SJCRH30 (cell line): ENCODE measurements at regions not wholly inside any gene's neighbourhood (a gene's known extent, or its start where the extent isn't known, plus 50 kb on each side); places are given as distances from the start of the nearest gene placed in this dataset.

Experiments
- DNase-seq, 2 experiments: peaks; one replicate each; pipeline ENCODE4 v3.0.0-alpha.2; 2015 to 2020
- H3K27ac ChIP-seq: fragments of 250-450 bp; sonication (Bioruptor Pico); 2 replicates; pipeline ENCODE4 v1.5.1; 2020; ENCODE audit warnings: mild to moderate bottlenecking, moderate library complexity
- H3K27me3 ChIP-seq: fragments of 250-450 bp; sonication (Bioruptor Pico); 2 replicates; pipeline ENCODE4 v1.5.1; 2020; ENCODE audit warnings: mild to moderate bottlenecking, moderate library complexity
- H3K36me3 ChIP-seq: fragments of 250-450 bp; sonication (Bioruptor Pico); 2 replicates; pipeline ENCODE4 v1.5.1; 2020; ENCODE audit warnings: mild to moderate bottlenecking, moderate library complexity
- H3K4me1 ChIP-seq: fragments of 250-450 bp; sonication (Bioruptor Pico); 2 replicates; pipeline ENCODE4 v1.5.1; 2020; ENCODE audit warnings: mild to moderate bottlenecking, moderate library complexity
- H3K4me3 ChIP-seq: fragments of 250-450 bp; sonication (Bioruptor Pico); 2 replicates; pipeline ENCODE4 v1.5.1; 2020; ENCODE audit warnings: mild to moderate bottlenecking, moderate library complexity
- H3K9me3 ChIP-seq: fragments of 250-450 bp; sonication (Bioruptor Pico); replicated peaks from 2 replicates; pipeline ENCODE4 v1.5.1; 2020; ENCODE audit warnings: mild to moderate bottlenecking, moderate library complexity

DNA sequence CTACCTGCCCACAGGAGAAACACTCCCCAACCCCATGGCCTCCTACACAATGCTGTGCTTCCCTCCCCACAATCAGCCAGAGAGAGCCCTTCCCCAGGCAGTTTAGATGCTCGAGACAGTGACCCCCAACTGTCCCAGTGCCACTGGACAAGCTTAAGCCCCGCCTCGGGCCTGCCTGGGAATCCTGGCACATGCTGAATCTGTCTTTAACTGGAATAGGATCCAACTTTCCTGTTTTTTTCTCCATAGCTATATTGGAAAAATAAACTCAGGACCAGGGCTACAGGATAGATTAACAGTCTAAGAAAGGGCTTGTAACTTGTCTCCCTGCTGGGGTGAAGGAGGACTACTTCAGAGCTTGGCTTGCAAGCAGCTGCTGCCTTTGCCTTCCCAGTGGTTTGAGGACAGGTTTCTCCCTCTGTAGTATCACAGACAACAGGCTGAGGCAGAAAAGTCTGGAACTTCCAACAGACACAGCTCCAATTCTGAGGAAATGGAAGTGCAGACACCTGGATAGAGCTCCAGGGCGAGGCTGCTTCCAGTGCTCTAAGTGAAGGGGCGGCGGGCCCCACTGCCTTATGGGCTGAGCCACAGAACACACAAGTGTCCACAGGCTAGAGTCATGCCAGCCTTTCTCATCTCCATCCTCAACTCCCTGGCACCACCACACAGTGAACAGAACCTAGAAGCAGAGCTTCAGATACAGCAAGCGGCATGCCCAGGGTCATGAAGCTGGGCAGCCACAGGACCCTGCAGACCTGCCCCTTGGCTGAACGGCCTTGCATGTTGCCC is 228.3 kb downstream of the TUBA3C start:
- Histone ChIP-seq H3K27ac (no peak overlapping the region), H3K36me3 (no peaks in the 10 kb centered on the region), H3K27me3 (no peaks in the 10 kb centered on the region), H3K4me1 (no peaks in the 10 kb centered on the region), H3K9me3 (no peaks in the 10 kb centered on the region), H3K4me3 (no peak overlapping the region)
- no peak for DNase-seq

DNA sequence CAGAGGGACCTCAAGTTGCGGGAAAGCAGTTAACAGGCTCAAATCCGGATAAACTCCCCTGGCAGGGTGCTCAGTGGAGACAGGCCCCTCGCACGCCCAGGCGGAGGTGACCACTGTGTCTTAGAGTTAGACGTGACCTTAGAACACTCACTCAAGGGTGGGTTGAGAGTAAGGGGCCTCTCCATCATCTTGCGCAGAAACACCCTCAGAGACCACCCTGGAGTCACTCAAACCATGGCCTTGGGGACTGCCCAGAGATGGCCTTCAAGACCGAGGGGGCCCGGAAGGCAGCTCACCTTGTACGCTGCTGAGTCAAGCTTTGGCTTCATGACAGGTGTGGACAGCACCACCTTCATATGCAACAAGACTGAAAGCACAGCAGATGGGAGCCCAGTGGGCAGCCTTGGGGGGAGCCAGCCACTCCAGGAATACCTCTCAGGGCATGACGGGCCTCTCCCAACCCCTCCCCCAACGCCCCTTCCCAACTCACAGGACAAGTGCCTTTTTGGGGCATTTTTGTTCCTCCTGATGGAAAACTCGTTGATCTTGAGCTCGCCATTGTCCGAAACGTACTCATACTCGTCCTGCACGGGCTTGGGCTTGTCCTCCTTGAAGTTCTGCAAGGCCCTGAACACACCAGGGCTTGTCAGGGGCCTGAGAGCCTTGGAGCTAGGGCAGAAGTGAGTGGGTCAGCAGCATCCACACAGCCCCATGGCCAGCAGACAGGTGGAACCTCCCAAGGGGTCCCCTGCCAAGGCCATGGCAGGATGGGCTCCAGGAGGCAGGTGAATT is 229.2 kb downstream of the TUBA3C start:
- no peak overlapping the region for H3K4me3 ChIP-seq
- no peak overlapping the region for H3K27ac ChIP-seq
- H3K36me3 ChIP-seq: no peaks in the 10 kb centered on the region
- no peaks in the 10 kb centered on the region for H3K27me3 ChIP-seq
- H3K4me1 ChIP-seq: no peaks in the 10 kb centered on the region
- H3K9me3 ChIP-seq: no peaks in the 10 kb centered on the region
- DNase-seq: no peak

DNA sequence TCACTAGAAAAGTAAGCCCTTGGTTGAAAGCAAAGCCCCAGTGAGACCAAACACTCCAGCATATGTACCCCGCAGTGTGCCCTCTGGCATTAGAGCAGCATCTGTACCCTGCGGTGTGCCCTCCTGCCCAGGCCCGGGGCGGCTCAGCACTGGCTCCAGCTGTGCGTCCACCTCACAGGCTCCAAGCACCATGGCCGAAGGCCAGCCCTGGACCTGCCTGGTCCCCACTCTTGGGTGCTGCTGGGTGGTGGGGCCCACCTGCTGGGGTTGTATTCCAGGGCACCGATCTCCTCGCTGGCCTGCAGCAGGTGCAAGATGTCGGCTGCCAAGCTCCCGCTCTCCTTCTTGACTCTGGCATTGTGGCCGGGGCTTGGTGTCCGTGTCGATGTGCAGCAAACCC is 230.2 kb downstream of the TUBA3C start:
- Histone ChIP-seq H3K4me1 (no peaks in the 10 kb centered on the region), H3K4me3 (no peak overlapping the region), H3K36me3 (no peaks in the 10 kb centered on the region), H3K27ac (no peak overlapping the region), H3K9me3 (no peaks in the 10 kb centered on the region), H3K27me3 (no peaks in the 10 kb centered on the region)
- no peak for DNase-seq

DNA sequence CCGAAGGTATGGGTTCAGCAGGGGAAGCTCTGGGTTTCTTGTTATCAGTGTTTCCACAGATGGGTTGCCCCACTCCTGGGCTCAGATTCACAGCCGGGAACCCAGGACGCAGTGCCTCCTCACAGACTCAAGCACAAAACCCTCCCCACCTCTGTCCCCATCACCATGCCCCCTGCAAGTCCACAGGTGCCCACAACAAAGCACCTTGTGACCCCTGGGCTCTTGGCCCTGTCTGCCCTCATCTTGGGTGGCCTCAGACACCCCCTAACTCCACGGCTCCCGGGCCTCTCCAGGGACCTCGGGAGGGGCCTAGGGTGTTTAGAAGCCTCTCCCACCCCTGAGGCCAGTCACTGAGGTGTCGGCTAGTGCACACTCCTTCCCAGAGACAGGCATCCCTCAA is 231.7 kb downstream of the TUBA3C start:
- no peaks in the 10 kb centered on the region for H3K4me1 ChIP-seq
- no peak for DNase-seq
- H3K27me3 ChIP-seq: no peaks in the 10 kb centered on the region
- no peak overlapping the region for H3K4me3 ChIP-seq
- no peak overlapping the region for H3K27ac ChIP-seq
- H3K9me3 ChIP-seq: no peaks in the 10 kb centered on the region
- no peaks in the 10 kb centered on the region for H3K36me3 ChIP-seq

DNA sequence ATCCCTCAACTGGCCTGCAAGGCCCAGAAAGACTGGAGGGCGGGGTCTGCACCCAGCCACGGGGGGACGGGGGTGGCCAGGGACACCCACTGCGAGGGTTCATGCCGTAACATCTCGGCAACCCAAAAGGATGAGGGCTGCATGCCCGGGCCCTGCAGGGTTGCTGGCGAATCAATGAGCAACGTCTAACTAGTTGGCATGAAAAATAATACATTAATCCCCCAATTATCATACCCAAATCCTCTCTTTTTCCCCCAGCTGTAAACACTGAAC is 232.2 kb downstream of the TUBA3C start:
- H3K27ac ChIP-seq: no peak overlapping the region
- no peak for DNase-seq
- no peak overlapping the region for H3K4me3 ChIP-seq
- no peaks in the 10 kb centered on the region for H3K9me3 ChIP-seq
- no peaks in the 10 kb centered on the region for H3K36me3 ChIP-seq
- H3K4me1 ChIP-seq: no peaks in the 10 kb centered on the region
- H3K27me3 ChIP-seq: no peaks in the 10 kb centered on the region

DNA sequence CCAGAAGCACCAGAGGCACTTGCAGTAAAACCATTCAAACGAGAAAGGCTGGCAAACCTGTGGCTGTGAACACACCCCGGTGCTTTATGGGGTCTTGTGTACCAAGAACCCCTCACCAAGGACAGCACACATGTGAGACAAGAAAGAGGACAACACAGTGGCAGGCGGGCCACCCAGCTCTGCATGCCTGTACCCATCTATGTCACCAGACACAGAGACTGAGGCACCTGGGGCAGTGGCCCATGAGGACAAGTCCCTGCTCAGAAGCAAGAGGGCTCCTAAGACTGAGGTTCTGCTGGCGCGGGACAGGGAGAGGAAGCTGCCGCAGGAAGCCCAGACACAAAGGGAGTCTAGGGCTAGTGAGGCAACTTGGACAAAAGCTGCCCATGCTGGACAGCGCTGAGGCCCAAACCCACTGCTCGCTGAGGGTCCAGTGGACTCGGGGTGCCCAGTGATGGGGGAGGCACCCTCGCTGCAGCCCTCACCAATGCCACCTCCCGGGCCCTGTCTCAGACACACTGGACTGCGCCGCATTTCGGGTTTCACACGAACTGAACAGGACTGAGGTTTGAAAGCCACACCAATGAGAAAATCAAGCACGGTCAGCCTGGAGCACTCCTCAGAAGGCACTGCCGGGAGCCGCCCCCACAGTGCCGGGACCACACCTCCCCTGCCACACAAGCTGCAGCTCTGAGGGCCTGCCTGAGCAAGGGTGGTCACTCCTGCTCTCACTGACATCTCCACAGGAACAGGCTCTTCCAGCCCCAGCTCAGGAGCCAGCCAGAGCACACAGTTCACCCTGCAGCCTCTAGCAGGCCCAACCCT is 232.7 kb downstream of the TUBA3C start:
- Histone ChIP-seq H3K4me1 (no peaks in the 10 kb centered on the region), H3K4me3 (no peak overlapping the region), H3K27ac (no peak overlapping the region), H3K9me3 (no peaks in the 10 kb centered on the region), H3K27me3 (no peaks in the 10 kb centered on the region), H3K36me3 (no peaks in the 10 kb centered on the region)
- no peak for DNase-seq

DNA sequence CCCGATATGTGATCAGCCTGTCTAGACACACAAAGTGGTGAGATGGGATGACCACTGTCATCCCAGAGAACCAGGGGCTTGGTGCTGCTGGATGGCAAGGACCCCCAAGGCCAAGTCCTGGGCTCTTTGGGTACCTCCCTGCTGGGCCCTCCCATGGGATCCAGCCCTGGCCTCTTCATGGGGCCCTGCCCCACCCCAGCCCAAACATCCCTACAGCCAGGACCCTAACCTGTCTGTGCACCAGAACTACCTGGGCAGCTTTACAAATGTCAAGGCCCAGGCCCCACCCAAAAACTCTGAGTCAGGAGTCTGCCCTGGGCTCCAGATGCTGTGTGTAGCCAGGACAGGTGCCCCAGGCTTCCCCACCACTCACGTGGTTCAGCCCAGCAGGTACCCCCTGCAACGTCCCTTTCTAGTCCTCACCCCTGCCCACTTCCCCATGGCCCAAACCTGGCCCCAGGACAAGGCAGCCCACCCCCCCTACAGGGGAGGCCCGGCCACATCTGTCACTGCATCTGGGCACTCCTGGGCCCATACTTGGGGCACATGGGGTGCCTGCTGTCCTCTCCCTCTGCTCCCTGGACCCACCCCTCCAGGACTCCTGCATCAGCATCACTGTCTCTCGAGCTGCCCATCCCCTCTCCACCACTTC is 233.5 kb downstream of the TUBA3C start:
- H3K9me3 ChIP-seq: no peaks in the 10 kb centered on the region

DNA sequence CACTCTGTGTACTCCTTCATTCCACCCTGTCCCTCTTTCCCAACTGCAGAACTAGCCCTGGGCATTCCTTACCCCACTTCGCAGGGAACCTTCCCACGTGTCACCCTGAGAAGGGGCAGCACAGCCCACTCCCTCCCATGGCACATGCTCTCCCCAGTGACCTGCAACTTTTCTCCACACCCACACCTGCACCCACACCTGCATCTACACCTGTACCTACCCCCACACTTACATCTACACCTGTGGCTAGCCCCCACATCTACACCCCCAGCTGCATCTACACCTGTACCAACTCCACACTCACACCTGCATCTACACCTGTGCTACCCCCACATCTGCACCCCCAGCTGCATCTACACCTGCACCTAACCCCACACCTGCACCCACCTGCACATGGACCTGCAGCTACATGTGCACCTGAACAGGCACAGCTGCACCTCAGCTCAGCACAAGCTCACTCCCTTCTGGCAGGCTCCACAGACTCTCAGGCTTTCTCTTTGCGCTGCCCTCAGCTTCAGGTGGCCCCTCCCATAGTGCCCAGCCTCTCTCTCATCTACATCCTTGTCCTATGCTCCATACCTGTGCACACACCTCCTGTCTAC is 234.1 kb downstream of the TUBA3C start:
- no peak for DNase-seq
- Histone ChIP-seq H3K9me3 (no peaks in the 10 kb centered on the region), H3K27me3 (no peaks in the 10 kb centered on the region), H3K36me3 (no peaks in the 10 kb centered on the region), H3K4me1 (no peaks in the 10 kb centered on the region), H3K27ac (no peak overlapping the region), H3K4me3 (no peak overlapping the region)

More for the DNA sequence above, 233.5 kb downstream of the TUBA3C start:
- Histone ChIP-seq H3K27me3 (no peaks in the 10 kb centered on the region), H3K4me3 (no peak overlapping the region), H3K36me3 (no peaks in the 10 kb centered on the region), H3K4me1 (no peaks in the 10 kb centered on the region), H3K27ac (no peak overlapping the region)
- DNase-seq: no peak

DNA sequence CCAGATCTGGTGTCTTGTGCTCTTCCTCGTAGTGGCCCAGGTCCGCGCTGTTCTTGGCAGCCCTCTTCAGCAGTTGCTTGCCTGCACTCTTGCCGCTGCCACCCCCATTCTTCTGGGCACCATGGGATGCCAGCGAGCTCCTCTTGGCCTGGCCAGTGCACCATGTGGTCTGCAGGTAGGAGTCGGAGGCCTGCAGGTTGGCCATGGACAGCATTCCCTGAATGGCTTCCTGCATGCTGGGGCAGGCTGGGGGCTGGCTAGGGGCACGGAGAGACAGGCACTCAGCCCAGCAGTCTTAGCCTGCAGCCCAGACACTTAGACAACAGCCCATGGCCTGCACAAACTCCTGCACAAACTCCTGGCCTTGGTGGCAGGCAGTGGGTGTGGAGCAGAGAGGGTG is 234.9 kb downstream of the TUBA3C start:
- Histone ChIP-seq H3K27ac (no peak overlapping the region), H3K27me3 (0 out of 2 replicates have a peak, but pooled peaks cover under 1% of the 10 kb centered on the region), H3K4me3 (no peak overlapping the region), H3K36me3 (no peaks in the 10 kb centered on the region), H3K4me1 (no peaks in the 10 kb centered on the region), H3K9me3 (no peaks in the 10 kb centered on the region)
- no peak for DNase-seq

DNA sequence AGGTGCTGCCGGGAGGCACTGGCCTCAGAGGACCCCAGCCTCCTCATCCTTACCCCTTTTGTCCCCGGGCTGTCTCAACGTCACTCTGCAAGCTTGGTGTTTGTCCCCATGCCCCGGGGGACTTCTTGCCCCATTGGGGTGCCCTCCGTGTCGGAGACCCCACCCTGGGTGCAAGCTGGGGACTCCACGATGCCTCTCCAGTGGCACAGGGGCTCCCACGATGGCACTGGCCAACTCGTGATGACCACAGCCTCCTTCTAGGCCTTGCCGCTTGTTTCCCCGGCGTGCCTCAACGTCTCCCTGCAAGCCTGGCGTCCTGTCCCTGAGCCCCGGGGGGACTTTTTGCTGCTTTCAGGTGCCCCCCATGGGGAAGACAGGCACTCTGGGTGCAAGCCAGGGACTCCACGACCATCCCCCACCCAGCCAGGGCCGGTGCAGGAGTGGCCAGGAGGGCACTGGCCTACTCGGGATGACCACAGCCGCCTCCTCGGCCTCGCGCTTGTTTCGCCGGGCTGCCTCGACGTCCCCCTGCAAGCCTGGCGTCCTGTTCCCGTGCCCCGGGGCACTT is 237.0 kb downstream of the TUBA3C start:
- no peak for DNase-seq
- H3K9me3 ChIP-seq: no peaks in the 10 kb centered on the region
- peaks cover 3% of the 10 kb centered on the region; the same call in 1 of the 2 replicates for H3K27me3 ChIP-seq
- H3K36me3 ChIP-seq: no peaks in the 10 kb centered on the region
- H3K4me3 ChIP-seq: no peak overlapping the region
- H3K27ac ChIP-seq: no peak overlapping the region
- no peaks in the 10 kb centered on the region for H3K4me1 ChIP-seq

DNA sequence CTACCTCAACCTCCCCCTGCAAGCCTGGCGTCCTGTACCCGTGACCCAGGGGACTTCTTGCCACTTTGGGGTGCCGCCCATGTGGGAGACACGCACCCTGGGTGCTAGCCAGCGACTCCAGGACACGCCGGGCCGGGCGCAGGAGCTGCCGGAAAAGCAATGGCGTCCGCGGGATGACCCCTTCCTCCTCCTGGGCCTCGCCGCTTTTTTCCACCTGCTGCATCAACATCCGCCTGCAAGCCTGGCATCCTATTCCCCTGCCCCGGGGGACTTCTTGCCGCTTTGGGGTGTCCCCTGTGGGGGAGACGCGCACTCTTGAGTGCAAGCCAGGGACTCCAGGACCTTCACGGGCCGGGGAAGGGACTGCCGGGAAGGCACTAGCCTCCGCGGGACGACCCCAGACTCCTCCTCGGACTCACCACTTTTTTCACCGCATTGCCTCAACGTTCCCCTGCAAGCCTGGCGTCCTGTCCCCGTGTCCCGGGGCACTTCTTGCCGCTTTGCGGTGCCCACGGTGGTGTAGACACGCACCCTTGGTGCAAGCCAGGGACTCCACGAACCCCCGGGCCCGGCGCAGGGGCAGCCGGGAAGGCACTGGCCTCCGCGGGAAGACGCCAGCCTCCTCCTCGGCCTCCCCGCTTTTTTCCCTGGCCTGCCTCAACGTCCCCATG is 237.8 kb downstream of the TUBA3C start:
- Histone ChIP-seq H3K27ac (no peak overlapping the region), H3K4me1 (no peaks in the 10 kb centered on the region), H3K27me3 (peaks cover 3% of the 10 kb centered on the region; the same call in 1 of the 2 replicates), H3K9me3 (no peaks in the 10 kb centered on the region), H3K4me3 (no peak overlapping the region), H3K36me3 (no peaks in the 10 kb centered on the region)
- DNase-seq: no peak

DNA sequence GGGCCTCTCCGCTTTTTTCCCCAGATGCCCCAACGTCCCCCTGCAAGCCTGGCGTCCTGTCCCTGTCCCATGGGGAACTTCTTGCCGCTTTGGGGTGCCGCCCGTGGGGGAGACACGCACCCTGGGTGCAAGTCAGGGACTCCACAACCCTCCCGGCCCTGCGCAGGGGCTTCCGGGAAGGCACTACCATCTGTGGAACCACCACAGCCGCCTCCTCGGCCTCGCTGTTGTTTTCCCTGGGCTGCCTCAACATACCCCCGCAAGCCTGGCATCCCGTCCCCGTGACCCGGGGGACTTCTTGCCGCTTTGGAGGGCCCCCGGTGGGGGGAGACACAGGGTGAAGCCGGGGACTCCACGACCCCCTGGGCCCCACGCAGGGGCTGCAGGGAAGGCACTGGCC is 238.4 kb downstream of the TUBA3C start:
- H3K36me3 ChIP-seq: no peaks in the 10 kb centered on the region
- no peak for DNase-seq
- no peak overlapping the region for H3K4me3 ChIP-seq
- H3K27ac ChIP-seq: no peak overlapping the region
- H3K27me3 ChIP-seq: peaks cover 4% of the 10 kb centered on the region; the same call in 1 of the 2 replicates
- H3K4me1 ChIP-seq: no peaks in the 10 kb centered on the region
- H3K9me3 ChIP-seq: no peaks in the 10 kb centered on the region

DNA sequence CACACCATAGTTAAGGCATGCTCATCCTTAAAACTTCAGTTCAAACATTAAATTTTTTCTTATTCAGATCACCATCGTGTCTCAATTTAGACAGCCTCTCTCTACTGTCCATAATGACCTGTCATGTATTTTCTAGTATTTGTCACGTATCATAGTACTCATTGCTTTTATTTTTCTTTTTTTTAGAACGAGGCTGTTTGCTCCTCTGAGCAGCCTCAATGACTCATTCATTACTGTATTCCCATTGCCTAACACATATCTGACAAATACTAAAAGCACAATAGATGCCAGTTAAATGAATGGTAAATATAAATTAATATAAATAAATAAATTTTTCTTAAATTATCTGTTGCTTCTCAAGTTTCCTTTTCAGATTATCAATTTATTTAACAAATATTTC is 245.5 kb downstream of the TUBA3C start:
- H3K27ac ChIP-seq: no peak overlapping the region

DNA sequence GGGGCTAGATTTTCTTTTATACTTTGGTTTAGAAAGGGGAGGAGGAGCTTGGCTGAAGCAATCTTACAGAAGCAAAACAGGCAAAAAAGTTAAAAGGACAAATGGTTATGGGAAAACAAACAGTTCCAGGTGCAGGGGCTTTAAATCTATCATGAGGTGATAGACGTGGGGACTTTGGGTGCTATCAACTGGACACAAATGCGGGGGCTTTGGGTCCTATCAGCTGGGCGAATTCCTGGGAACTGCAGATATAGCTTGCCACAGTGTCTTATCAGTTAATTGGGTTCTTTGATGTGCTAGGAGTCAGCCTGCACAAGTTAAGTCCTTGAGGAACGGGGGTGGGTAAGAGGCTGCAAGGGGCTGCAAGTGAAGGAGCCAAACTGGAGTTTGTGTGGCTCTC is 260.6 kb downstream of the TUBA3C start:
- Histone ChIP-seq H3K4me3 (no peak overlapping the region), H3K4me1 (no peaks in the 10 kb centered on the region)

More for the DNA sequence above, 245.5 kb downstream of the TUBA3C start:
- Histone ChIP-seq H3K9me3 (no peaks in the 10 kb centered on the region), H3K27me3 (peaks cover 3% of the 10 kb centered on the region; the same call in 1 of the 2 replicates), H3K4me1 (no peaks in the 10 kb centered on the region), H3K4me3 (no peak overlapping the region), H3K36me3 (no peaks in the 10 kb centered on the region)
- no peak for DNase-seq

More for the DNA sequence above, 260.6 kb downstream of the TUBA3C start:
- no peak overlapping the region for H3K27ac ChIP-seq
- no peak for DNase-seq
- no peaks in the 10 kb centered on the region for H3K36me3 ChIP-seq
- H3K27me3 ChIP-seq: no peaks in the 10 kb centered on the region
- no peaks in the 10 kb centered on the region for H3K9me3 ChIP-seq
